Renal cortex interstitium (tissue), 11 donors: ENCODE measurements at regions not wholly inside any gene's neighbourhood (a gene's known extent, or its start where the extent isn't known, plus 50 kb on each side); places are given as distances from the start of the nearest gene placed in this dataset.

Experiments used
- DNase-seq, 11 donors: peaks; one replicate each; pipeline ENCODE4 v3.0.0-alpha.2; 2013; ENCODE audit warnings: low read depth in 9 of 11, low spot score in 4 of 11; ENCODE audit errors: extremely low read depth in 1 of 11

DNA sequence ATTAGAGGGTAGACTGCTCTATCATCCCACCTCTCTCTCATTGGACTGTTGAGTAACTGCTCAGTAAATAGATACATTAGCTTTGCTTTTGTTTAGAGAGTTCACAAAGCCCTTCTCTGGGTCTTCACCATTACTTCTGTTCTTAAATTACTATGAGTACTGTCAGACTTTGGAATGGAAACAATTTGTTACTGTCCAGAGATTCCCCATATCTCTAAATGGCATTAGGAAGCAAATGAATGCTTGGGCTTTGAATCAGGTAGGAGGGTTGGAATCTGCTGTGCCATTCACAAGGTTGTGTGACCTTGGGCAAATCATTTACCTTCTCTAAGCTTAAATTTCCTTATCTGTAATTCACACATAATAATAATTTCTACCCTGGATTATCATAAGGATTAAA is 541.0 kb upstream of the FZD8 start:
- DNase-seq = no peak

DNA sequence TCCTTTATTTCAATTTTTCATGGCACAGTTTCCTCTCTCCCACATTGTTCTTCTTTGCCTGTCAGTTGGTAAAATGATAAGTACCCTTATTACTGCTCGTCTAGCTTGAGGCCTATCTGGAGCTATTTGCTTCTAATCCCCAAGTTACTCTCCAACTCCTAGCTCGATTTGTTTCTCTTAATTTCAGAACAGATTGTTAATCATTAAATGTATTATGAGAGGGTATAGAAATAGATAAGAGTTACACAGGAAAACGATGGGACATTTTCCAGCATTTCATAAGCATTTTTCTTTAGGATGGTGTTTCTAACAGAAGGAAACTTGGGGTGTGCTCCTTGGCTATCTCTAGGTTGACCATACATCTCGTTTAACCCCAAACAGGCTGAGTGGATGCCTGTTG is 540.5 kb upstream of the FZD8 start:
- DNase-seq = no peak

DNA sequence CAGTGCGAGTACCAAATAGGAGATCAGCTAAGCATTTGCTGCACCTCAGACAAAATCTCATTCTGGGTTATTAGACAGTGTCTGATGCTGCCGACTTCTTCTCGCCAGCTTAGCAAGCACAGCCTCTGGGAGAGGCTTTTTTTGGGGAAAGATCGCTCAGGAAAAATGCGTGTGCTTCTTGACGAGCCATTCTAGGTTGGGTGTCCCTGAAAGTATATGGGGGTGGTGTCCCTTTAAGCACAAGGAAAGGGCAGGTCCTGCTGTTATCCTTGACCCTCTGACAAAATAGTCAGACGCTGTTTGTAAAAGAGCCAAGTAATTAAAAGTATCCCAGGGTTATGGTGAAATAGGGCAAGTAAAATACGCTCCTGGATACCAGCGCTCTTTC is 540.1 kb upstream of the FZD8 start:
- DNase-seq = no peak

DNA sequence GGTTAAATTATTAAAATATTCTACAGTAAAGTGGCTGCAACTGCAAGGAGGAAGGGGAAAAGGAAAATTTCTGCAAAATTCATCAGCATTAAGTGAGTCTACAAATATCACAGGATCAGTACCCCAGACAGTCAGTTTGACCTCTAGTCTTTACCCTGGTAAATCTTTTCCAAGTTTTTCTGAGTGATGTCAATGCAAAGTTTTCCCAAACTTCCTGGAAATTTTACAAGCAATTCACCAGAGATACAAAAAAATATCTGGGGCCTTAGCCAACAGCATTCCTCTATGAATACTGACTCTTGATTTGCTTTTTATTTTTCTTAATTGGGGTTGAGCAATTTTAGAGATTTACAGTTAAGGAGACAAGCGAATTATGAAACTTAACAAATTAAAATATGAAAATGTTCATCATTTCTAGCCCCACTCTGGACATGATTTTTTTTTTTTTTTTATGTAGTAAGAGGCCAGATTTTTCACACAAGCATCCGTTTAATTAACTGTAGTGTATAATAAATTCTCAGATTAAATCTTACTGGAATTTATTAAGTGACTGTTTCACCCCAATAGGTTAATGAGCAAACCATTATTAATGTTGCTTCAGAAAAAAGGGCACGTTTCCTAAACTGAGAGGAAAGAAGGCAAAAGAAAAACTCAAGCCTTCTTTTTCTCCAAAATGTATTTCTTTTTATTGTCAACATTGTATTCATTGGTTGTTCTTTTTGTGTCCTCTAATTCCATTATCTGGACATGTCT is 539.5 kb upstream of the FZD8 start:
- DNase-seq = no peak

DNA sequence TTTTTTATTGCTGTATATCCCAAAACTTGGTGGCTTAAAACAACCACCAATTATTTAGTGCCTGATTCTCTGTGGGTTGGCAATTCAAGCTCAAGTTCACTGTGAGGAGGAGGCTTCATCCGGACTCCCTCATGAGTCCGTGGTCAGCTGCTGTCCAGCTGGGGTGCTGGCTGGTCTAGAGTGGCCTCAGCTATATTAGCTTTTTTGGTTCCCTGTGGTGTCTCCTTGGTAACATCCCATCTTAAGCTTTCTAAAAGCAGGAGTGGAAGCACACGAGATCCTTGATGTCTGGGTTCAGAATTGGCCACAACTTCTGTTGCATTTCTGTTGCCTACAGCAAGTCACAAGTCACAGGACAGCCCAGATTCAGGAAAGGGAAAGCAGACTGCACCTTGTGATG is 536.5 kb upstream of the FZD8 start:
- no peak for DNase-seq

DNA sequence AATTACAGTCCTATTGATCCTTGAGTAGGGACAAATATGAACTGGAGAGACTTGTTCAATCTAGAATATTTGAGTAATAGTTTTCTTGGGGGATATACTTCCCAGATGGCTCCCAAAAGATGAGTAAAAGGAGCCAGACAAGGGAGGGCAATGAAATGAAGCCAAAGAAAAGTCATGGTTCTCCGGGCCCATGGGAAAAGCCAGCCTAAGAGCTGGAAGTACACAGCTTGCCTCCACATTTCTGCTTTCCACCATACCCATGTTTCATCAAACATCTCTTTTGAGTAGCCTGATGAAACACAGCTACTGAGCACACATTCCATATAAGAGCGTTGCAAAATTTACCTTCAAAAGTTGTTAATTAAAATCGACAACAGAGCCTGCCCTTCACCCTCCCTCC is 535.0 kb upstream of the FZD8 start:
- DNase-seq = no peak

DNA sequence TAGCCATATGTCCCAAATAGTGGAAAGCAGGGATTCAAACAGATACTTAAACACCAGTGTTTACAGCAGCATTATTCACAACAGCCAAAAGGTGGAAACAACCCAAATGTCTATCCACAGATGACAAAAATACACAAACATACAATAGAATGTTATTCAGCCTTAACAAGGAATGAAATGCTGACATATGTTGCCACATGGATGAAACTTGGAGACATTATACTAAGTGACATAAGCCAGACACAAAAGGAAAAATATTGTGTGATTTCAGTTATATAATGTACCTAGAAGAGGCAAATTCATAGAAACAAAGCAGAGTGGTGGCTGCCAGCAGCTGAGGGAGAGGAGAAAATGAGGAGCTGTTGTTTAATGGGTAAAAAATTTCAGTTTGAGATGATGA is 533.9 kb upstream of the FZD8 start:
- no peak for DNase-seq

DNA sequence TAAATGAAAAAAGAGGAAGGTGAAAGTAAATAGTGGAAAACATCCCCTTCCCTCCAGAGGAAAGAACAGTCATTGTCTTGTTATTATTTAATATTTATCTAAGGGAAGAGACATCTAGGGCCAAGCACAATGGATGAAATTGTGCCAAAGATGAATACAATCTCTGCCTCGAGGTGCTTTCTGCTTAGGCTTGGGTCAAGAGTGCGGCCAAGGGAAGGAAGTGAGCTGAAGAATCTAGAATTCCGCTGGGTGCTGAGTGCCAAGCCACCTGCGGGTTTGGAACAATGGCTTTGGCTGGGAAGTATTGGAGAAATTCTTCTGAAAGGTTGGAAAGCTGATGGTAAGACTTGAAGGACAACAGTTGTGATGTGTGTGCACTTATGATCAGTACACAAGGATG is 531.3 kb upstream of the FZD8 start:
- DNase-seq = no peak

DNA sequence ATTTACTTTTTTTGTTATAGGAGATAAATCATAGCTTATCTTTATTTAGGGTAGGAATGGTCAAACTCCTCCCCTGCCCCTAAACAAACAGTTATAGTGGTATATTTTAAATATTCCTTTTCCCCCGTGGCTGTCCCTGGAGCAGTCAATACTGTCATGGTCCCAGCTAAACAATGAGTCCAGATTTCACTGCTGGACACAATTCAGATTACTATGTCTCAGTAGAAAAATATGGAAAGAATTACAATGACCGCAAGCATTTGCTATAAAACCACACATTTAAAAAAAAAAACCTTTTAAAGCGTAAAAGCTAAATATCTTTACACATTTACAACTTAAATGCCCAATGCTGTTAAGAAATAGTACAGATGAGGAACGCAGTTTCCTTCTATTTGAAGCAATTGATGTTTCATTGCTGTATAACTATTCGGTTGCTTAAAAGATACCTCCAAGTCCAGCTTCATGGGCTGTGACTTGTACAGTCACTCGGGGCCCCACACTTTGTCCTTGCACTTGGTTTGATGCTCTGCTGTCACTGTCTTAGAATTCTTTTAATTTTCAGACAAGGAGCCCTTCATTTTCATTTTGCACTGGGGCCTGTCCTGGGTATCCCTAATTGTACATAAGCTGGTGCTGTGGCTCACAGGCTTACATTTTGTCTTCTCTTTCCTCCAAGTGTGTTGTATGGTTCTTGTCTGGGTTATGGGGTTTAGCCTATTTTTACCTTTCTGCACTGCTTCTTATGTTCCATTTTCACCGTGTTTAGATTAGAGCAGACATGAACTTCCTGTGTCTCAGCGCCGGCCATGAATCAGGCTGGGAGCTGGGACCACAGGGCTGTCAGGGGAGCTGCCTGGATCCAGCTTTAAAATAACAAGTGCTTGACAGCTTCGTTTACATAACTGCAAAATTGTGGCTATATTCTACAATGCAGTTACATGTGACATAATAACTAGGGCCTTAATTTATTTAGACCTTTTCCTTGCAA is 530.2 kb upstream of the FZD8 start:
- peak in 3 of 11 donors; percentile 34 to 65 (median 42) for DNase-seq

DNA sequence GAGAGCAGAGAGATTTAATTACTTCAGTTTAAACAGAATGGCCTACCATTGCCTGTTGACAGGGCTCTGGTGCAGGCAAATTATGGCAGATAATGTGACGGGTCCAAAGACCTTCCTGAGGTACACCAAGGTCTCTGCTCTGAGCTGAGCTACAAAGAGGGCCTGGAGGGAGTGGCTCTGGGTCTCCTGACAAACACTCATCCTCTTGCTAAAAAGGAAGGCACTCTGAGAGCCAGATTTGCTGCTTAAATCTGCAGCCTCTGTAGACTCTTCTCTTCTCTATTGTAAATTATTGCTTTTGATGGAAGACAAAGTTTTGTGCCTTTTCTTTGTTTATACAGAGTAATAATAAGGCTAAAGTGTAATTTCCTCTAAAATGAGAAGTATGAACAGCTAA is 529.5 kb upstream of the FZD8 start:
- no peak for DNase-seq

DNA sequence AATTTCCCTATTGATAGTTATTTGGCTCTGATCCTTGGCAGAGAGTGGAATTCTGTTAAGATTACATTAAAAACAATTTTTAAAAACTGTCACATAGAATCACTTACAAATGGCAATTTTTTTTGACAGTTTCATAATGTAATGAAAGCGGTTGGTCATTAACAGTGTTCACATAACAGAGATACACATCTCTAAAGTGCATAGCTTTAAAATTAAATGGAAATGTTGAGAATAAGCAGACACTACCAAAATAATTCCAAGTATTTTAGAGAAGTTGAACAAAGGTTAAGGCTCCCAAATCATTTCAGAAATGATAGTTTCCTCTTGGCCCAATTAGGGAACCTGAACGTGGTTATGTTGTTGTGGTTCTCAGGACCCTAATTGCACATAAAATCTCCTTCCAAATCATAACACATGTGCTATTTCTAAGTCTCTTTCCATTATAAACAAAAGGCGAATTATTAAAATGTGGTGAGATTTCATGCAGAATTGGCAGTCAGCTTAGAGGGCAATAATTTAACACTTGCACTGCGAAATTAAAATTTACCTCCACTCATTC is 528.9 kb upstream of the FZD8 start:
- DNase-seq = no peak

DNA sequence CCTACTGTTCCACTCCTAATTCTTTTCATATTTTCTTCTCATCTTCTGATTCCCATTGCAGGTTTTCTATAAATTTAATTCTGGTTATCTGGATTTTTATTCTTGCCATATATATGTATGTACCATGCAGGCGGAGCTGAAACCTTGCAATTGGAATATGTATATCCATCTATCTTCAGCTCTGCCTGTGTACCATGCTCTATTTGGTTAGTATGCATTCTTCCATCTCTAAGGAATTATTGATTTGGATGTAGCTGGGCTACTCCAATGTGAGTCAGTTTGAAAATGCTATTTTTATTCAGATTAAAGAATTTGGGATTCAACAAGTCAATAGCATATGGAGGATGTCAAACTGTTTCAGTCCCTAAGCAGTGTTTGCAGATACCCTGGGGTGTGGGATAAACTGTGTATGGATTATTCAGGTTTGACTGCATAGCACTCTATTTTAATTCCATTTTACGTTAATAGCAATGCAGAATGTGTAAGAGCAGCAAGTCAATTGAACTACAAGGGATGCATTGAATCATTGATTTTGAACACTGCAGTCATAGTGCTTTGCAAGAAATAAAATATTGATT is 528.1 kb upstream of the FZD8 start:
- no peak for DNase-seq

DNA sequence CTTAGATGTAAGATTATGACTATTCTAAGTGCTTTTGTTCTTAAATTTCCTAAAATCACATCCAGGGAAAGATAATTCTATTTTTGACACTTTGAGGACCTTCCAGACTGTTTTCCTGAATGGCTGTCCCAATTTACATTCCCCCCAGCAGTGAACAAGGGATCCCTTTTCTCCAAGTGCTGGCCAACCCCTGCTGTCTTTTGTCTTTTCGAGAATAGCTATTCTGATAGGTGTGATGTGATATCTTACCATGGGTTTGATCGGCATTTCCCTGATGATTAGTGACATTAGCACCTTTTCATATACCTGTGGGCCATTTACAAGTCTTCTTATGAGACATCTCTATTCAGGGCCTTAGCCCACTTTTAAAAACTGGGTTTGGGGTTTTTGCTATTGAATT is 526.7 kb upstream of the FZD8 start:
- no peak for DNase-seq

DNA sequence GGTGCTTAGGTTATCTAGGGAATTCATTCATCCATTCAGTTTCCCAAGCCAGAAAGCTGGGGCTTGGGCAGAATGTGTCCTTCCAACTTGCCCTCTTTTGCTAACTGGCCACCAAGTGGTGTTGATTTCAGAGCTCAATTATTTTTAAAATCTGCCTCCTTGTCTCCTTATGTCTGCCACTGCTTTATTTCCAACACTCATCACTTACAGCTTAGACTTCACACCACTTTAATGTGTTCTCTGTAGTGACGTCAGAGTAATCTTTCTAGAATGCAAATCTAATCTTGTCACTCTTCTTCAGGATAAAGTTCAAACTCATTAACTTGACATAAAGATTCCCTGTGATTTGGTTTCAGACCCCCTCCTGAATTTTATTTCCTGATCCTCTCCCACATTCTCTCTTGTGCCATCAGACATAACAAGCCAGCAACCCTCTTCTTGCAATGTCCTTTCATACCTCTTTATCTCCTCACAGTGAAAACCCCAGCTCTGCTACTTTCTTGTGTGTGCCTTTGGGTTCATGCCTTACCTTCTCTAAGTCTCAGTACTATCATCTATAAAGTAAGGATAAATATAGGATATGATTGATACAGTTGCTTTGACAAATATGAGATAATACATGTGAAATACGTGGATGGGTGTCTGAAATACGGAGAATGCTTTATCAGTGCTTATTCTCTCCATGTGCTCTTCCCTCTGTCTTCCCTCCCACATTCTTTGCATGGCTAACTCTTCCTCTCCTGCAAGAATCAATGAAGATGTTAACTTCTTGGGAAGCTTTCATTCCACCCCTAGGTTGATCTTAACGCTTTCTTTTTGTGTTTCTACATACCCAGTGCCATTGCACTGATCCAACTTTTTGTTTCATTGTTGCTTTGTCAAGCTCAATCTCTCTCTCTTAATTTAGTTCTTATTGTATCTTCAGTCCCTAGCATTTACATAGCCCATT is 522.7 kb upstream of the FZD8 start:
- DNase-seq = no peak

DNA sequence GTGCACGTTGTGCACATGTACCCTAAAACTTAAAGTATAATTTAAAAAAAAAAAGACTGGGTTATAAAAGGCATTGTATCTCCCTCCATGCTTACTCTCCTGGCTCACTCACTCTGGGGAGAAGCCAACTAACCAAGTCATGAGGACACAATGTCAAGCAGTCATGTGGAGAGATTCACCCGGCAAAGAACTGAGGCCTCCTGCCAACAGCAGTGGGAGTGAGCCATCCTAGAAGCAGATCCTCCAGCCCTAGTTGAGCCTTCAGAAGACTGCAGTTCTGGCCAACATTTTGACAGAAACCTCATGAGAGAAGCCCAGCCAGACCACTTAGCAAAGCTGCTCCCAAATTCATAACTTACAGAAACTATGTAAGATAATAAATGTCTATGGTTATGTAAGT is 521.7 kb upstream of the FZD8 start:
- DNase-seq = no peak

DNA sequence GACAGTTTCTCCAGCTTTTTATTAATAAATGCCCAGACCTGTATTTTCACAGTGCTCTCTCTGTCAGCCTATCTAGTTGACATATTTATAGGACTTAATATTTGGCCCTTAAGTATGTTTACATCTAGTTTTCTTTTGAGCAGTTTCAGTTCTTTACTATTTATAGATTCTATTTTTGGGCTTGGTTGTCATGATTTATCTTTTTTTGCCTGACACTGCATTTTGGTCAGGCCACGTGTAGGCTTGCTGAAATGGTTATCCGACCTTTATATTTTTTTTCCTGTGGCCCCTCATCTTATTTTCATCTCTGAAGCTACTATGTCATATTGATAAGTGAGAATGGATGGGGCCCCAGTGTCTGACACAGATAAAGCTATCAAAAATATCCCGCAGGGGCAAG is 515.4 kb upstream of the FZD8 start:
- DNase-seq = no peak

DNA sequence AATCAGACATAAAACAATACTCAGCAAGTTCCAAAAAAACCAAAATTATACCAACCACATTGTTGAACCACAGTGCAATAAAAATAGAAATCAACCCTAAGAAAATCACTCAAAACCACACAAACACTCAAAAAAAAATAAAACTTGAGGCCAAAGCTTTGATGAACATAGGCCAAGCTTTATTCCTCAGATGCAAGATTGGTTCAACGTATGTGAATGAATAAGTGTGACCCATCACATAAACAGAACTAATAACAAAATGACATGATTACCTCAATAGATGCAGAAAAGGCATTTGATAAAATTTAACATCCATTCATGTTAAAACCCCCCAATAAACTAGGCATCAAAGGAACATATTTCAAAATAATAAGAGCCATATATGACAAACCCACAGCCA is 506.1 kb upstream of the FZD8 start:
- no peak for DNase-seq

DNA sequence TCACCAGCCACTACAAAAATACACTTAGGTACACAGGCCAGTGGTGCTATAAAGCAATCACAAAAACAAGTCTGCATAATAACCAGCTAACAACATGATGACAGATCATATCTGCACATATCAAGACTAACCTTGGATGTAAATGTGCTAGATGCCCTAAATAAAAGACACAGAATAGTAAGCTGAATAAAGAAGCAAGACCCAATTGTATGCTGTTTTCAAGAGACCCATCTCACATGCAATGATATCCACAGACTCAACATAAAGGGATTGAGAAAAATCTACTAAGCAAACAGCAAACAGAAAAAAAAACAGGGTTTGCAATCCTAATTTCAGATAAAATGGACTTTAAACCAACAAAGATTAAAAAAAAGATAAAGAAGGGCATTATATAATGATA is 505.4 kb upstream of the FZD8 start:
- no peak for DNase-seq
